ENCODE measurements at regions not wholly inside any gene's neighbourhood (a gene's known extent, or its start where the extent isn't known, plus 50 kb on each side); places are given as distances from the start of the nearest gene placed in this dataset.

DNA sequence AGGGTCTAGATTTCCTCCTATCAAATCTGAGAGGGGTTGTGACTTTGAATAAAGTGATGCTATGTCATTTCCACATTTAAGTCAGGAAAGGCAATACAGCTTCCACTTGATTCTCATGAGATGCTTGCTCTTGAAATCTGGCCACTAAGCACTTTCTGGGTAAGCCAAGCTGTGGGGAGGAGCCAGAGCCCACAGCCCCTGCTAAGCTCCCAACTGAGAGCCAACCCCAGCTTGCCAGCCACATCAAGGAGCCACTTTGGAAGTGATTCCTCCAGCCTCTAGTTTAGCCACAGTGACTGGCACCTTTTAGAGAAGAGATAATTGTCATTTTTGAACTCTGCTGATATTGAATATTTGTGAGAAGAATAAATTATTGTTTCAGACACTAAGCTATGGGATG is 1441.5 kb upstream of the IGFBP7 start:
- no peak overlapping the region for H3K27ac ChIP-seq
- TF ChIP-seq ZFX (IDR thresholded peaks at IDR 0.05; ENCODE audit: borderline replicate concordance) = no peak
- TF ChIP-seq, protein P1, sequence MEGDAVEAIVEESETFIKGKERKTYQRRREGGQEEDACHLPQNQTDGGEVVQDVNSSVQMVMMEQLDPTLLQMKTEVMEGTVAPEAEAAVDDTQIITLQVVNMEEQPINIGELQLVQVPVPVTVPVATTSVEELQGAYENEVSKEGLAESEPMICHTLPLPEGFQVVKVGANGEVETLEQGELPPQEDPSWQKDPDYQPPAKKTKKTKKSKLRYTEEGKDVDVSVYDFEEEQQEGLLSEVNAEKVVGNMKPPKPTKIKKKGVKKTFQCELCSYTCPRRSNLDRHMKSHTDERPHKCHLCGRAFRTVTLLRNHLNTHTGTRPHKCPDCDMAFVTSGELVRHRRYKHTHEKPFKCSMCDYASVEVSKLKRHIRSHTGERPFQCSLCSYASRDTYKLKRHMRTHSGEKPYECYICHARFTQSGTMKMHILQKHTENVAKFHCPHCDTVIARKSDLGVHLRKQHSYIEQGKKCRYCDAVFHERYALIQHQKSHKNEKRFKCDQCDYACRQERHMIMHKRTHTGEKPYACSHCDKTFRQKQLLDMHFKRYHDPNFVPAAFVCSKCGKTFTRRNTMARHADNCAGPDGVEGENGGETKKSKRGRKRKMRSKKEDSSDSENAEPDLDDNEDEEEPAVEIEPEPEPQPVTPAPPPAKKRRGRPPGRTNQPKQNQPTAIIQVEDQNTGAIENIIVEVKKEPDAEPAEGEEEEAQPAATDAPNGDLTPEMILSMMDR (IDR thresholded peaks at IDR 0.05) = no peak

DNA sequence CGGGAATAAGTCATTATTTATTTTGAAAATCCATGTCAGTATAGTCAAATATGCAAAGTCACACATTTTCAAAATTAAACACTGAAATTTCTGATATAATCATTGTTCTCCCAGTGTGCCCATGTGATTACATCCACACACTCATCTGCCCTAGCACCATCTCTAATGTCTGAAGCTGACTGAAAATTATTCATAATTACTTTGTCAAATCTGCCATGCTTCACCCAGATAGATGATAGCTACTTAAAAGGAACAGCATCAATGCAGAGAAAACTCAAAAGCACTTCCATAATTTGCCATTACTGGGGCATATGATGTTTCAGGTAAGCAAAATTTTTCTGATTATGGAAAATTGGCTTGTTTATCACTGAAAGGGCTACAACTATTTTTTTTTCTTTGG is 1433.3 kb upstream of the IGFBP7 start:
- H3K27ac ChIP-seq = no peak overlapping the region

DNA sequence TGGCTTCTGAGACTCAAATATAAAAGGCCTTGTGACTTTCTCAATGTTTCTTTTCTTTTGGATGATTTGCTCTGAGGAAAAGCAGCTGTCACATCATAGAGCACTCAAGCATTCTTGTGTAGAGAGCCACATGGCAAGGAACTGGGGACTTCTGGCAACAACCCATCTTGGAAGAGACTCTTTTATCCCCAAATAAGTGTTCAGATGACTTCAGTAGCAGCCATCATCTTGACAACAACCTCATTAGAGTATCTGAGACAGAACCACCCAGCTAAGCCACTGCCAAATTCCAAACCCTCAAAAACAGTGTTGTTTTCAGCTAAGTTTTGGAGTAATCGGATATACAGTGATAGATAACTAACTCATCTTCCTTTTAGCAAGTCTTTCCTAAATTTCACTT is 1431.7 kb upstream of the IGFBP7 start:
- TF ChIP-seq ZFX (IDR thresholded peaks at IDR 0.05; ENCODE audit: borderline replicate concordance) = no peak
- TF ChIP-seq, protein P1 (IDR thresholded peaks at IDR 0.05) = no peak
- H3K27ac ChIP-seq = no peak overlapping the region

More for the DNA sequence above, 1433.3 kb upstream of the IGFBP7 start:
- TF ChIP-seq, protein P1 (IDR thresholded peaks at IDR 0.05) = no peak
- TF ChIP-seq ZFX (IDR thresholded peaks at IDR 0.05; ENCODE audit: borderline replicate concordance) = no peak

DNA sequence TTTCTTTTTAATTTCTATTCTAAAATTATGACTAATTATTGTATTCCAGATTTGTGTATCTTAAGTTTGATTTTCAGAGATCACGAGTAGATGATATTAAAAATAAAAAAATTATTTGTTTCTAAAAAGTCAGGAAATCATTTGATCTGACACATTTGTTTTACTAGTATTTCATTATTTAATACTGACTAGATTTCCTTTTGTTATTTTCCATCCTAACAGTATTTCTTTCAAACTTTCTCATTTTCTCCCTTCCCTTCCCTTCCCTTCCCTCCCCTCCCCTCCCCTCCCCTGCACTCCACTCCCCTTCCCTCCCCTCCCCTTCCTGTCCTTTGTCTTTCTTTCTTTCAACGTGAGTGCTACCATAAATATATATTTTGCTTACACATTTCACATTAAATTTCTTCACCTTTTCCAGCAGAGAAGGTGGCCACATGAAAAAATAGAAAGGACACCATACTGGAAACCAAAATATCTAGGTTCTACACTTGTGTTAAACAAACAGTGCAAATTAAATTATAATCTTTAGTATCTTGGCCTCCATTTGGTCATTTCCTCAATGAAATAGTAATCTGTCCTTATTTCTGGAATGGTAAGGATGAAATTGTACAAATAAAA is 1412.7 kb upstream of the IGFBP7 start:
- no peak overlapping the region for H3K27ac ChIP-seq
- TF ChIP-seq, protein P1 (IDR thresholded peaks at IDR 0.05) = no peak
- TF ChIP-seq ZFX (IDR thresholded peaks at IDR 0.05; ENCODE audit: borderline replicate concordance) = no peak

DNA sequence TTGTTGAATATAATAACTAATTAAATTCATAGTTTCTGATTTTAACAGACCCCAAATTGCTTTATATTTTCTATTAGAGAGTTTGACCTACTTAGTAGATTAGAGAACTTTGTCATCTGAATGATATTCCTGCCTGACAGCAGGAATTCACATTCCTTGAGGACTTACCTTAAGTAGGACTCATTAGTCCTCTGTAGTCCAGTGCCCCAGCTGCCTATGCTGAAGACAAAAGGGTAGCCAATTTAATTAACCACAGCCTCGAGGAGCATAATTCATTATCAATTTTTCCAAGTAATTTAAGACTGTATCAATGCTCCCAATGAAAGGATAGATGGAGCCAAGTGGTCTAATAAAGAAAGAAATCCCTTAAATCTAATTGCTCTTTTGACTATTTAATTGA is 1405.0 kb upstream of the IGFBP7 start:
- no peak for TF ChIP-seq ZFX (IDR thresholded peaks at IDR 0.05; ENCODE audit: borderline replicate concordance)
- TF ChIP-seq, protein P1 (IDR thresholded peaks at IDR 0.05) = no peak
- H3K27ac ChIP-seq = no peak overlapping the region

DNA sequence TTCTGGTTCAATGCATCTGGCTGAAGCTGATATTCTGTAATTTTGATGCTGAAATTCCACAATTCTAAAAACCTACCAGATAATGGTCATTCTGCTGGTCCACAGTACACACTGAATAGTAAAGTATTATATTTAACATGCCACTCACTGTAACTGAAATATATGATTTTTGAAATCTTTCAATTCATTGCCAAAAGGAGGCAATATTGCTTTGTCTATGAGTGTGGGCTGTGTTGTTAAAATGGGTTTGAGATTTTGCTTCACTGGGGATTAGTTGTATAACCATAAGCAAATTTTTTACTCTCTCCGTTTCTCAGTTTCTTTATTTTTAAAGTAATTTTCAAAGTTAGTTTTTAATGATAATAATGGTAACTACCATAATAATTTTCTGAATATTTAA is 1404.1 kb upstream of the IGFBP7 start:
- H3K27ac ChIP-seq = no peak overlapping the region

DNA sequence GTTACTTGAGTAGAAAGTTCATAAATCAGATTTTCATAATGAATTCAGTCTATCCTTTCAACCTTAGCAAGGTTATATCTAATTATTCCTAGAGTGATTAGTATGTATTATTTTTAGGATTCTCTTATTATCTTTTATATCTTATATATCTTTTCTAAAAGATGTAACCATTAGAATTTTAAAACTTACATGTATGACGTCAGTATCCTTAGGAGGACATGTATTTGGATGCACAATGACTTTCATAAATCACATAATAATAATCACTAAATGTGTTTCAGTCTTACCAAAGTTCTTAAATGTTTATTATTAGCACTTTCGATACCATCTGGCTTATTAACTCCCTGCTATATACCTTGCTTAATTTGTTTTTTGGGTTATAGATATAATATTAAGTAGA is 1400.5 kb upstream of the IGFBP7 start:
- TF ChIP-seq ZFX (IDR thresholded peaks at IDR 0.05; ENCODE audit: borderline replicate concordance) = no peak
- TF ChIP-seq, protein P1 (IDR thresholded peaks at IDR 0.05) = no peak
- H3K27ac ChIP-seq = no peak overlapping the region

More for the DNA sequence above, 1404.1 kb upstream of the IGFBP7 start:
- TF ChIP-seq, protein P1 (IDR thresholded peaks at IDR 0.05) = peak; percentile 9; the same call in 1 of the 2 replicates
- TF ChIP-seq ZFX (IDR thresholded peaks at IDR 0.05; ENCODE audit: borderline replicate concordance) = no peak

All from 22Rv1 (cell line).